Astrocyte of the spinal cord (primary cell): ENCODE measurements at regions not wholly inside any gene's neighbourhood (a gene's known extent, or its start where the extent isn't known, plus 50 kb on each side); places are given as distances from the start of the nearest gene placed in this dataset.

ENCODE experiments used
- DNase-seq: peaks from one replicate; pipeline ENCODE4 v3.0.0; 2011; ENCODE audit warnings: low read depth, low spot score
- H3K4me3 ChIP-seq: 2 replicates; pipeline ENCODE4 v1.5.1; 2011; ENCODE audit warnings: low read depth, mild to moderate bottlenecking, low read length, moderate library complexity
- CTCF ChIP-seq: IDR thresholded peaks from 2 replicates; pipeline ENCODE4 v1.5.1; 2012; ENCODE audit warnings: low read depth, mild to moderate bottlenecking, low read length, inconsistent platforms
- in situ Hi-C: cut with HindIII; loops from 2 replicates; pipeline ENCODE4 v1.10.0; 2017; ENCODE audit warnings: low sequenced_read_pairs

- TF ChIP-seq CTCF: no peak
- H3K4me3 ChIP-seq: no peak overlapping the region
- in situ Hi-C loops: no loop called here
- DNase-seq: no peak
These were observed 244.0 kb downstream of the TMEM114 start for GRCh38 chr16:8346294-8346693.

- in situ Hi-C loops: no loop called here
- no peak for DNase-seq
- TF ChIP-seq CTCF: no peak
- H3K4me3 ChIP-seq: no peak overlapping the region
These were observed 248.0 kb downstream of the TMEM114 start for GRCh38 chr16:8342276-8342675.

GRCh38 chr16:8330761-8331160 lies 259.6 kb downstream of the TMEM114 start:
- no peak overlapping the region for H3K4me3 ChIP-seq
- in situ Hi-C loops: no loop called here
- no peak for DNase-seq
- no peak for TF ChIP-seq CTCF

GRCh38 chr16:8326232-8326631 lies 264.1 kb downstream of the TMEM114 start:
- TF ChIP-seq CTCF: no peak
- in situ Hi-C loops: no loop called here
- no peak for DNase-seq
- H3K4me3 ChIP-seq: no peak overlapping the region

- no peak overlapping the region for H3K4me3 ChIP-seq
- TF ChIP-seq CTCF: no peak
- no peak for DNase-seq
- in situ Hi-C loops: no loop called here
These were observed 267.2 kb downstream of the TMEM114 start for GRCh38 chr16:8323153-8323552.

- in situ Hi-C loops: no loop called here
- TF ChIP-seq CTCF: no peak
- no peak for DNase-seq
- H3K4me3 ChIP-seq: no peak overlapping the region
These were observed 270.2 kb downstream of the TMEM114 start for GRCh38 chr16:8320131-8320530.

- no peak for TF ChIP-seq CTCF
- in situ Hi-C loops: no loop called here
- DNase-seq: no peak
- no peak overlapping the region for H3K4me3 ChIP-seq
These were observed 279.5 kb downstream of the TMEM114 start for GRCh38 chr16:8310816-8311215.
